HuH-7.5 (cell line): ENCODE measurements at regions not wholly inside any gene's neighbourhood (a gene's known extent, or its start where the extent isn't known, plus 50 kb on each side); places are given as distances from the start of the nearest gene placed in this dataset.
"Not testable (repeated sequence)": the region's sequence is repeated elsewhere in the genome, so short reads cannot be mapped to it uniquely, and the experiment has no call there.

ENCODE experiments used
- DNase-seq: peaks from one replicate; pipeline ENCODE4 v3.0.0; 2011; ENCODE audit warnings: low spot score

DNA sequence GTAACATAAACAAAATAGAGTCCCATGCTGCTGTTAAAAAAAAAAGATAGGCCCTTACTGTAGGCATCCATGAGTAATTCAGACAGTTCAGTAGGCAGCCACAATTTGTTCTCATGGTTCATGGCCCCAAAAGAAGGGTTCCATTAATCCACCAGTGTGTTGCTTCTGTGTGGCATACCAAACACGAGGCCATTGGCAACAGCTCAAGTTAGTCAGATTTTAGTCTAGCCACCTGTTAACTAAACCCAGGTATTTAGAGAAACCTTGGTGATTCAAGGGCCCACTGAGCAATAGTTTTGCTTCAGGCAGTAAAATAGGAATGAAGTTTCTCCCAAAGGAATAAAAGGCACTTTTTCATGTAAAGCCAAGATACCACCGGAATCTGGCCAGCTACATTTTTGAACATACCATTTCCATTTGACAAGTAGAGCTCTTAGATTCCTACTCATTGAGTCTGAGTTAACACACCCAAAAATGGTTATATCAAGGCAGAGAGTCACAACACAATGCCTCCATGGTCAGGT is 80.1 kb upstream of the SRD5A2 start:
- DNase-seq: no peak

GRCh38 chr2:31660165-31660564 is 79.4 kb upstream of the SRD5A2 start:
- no peak for DNase-seq

DNA sequence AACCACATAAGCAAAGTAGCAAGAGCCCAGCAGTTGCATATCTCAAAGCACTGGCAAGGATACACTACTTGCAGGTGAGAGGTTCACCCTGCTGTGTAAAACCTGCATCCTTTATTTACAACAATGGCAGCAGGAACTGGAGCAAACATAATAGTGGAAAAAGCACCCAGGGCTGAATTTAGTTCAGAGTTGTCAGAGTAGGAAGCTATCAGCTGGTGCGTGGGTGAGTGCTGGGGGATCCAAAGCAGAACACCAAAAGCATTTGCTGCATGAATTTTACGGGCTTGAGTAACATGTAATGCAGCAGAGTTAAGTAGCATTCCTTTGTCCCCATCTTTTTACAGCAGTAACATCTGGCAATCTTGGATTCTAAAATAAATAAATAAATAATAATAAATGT is 73.5 kb upstream of the SRD5A2 start:
- no peak for DNase-seq

DNA sequence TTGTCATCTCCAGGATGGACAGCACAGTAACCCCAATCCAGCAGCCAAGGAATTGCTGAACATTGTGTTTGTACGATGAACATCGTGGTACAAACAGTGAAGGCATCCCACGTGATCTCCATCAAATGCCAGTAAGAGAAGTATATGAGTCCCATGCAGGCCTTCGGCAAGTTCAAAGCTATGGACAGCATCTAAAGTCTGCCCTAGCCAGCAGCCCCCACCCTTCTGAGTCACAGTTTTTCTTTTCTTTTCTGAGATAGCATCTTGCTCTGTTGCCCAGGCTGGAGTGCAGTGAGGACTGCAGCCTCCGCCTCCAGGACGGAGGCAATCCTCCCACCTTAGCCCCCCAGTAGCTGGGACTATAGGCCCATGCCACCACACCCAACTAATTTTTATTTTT is 71.0 kb upstream of the SRD5A2 start:
- DNase-seq: no peak

DNA sequence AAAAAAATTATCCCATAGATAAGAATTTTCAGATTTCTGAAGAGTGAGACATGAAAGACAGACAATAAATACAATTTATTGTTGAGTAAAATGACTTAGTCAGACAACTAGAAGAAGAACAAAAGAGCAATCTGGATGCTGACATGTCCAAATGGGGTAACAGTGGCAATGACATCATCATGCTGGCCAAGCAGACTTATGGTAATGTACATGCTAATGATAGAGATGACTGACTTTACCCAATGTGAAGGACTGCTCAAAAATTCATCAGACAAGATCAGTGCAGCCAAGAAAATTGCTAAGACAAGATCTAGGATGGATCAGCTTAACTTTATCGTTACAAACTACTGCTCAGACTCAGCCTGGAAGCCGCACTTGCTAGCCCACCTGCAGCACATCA is 70.5 kb upstream of the SRD5A2 start:
- no peak for DNase-seq

- DNase-seq: no peak
Observed at GRCh38 chr2:31644551-31644950, 63.8 kb upstream of the SRD5A2 start.

DNA sequence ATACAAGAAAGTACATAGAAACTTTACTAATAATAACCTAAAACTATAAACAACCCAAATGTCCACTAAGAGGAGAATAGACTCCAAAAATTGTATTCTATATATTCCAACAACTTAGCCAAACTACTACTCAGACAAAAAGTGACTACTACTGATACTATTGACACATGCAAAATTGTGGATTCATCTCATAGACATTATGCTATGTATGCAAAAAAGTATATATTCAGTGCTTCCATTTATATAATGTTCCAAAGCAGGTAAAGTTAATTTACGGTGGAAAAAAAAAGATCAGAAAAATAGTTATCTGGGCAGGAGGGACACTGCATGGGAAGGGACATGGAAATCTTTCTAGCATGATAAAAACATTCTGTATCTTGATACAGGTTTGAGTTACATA is 62.0 kb upstream of the SRD5A2 start:
- DNase-seq: no peak

- not testable (repeated sequence) for DNase-seq
Observed at GRCh38 chr2:31632201-31632600, 51.5 kb upstream of the SRD5A2 start.
